ENCODE measurements at regions not wholly inside any gene's neighbourhood (a gene's known extent, or its start where the extent isn't known, plus 50 kb on each side); places are given as distances from the start of the nearest gene placed in this dataset.

GRCh38 chr13:81148822-81149221 is 807.9 kb upstream of the SPRY2 start:
- TF ChIP-seq CTCF (conservative IDR thresholded peaks at IDR 0.05; ENCODE audit: low read length), result no peak
- TF ChIP-seq EZH2phosphoT487 (IDR thresholded peaks at IDR 0.05; ENCODE audit: borderline replicate concordance, low read depth, low read length), result no peak
